ENCODE measurements at regions not wholly inside any gene's neighbourhood (a gene's known extent, or its start where the extent isn't known, plus 50 kb on each side); places are given as distances from the start of the nearest gene placed in this dataset.
"Not testable (repeated sequence)": the region's sequence is repeated elsewhere in the genome, so short reads cannot be mapped to it uniquely, and the experiment has no call there.

DNA sequence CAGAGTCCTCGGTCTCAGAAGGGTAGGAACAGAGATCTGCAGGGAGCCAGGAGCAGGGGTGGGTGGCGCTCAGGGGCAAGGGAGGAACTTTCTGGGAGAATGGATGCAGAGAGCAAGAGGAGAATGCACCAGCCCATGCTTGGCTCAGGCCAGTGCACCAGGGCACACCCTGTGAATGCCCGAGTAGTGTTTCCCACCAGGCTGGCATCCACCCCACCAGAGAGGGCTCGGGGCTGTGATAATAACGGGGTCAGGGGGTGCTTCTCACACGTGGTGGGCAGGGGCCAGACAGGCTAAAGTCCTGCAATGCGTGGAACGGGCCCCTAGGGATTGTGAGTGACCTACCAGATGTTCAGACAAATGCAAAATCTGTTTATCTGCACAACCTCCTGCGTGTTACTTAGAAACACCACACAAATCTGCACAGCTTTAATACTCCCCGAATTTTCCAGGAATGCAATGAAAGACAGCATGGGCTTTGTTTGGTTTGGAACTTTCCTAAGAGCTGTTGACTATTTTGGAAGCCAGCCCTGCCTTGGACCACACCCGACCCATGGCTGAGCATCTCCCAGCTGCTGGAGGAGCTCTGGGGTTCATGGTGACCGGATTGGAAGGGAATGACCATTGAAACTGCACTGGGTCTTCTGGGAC is 368.3 kb downstream of the SHANK2 start:
- no peak for FAIRE-seq
- no peak for DNase-seq (ENCODE audit: low spot score)

DNA sequence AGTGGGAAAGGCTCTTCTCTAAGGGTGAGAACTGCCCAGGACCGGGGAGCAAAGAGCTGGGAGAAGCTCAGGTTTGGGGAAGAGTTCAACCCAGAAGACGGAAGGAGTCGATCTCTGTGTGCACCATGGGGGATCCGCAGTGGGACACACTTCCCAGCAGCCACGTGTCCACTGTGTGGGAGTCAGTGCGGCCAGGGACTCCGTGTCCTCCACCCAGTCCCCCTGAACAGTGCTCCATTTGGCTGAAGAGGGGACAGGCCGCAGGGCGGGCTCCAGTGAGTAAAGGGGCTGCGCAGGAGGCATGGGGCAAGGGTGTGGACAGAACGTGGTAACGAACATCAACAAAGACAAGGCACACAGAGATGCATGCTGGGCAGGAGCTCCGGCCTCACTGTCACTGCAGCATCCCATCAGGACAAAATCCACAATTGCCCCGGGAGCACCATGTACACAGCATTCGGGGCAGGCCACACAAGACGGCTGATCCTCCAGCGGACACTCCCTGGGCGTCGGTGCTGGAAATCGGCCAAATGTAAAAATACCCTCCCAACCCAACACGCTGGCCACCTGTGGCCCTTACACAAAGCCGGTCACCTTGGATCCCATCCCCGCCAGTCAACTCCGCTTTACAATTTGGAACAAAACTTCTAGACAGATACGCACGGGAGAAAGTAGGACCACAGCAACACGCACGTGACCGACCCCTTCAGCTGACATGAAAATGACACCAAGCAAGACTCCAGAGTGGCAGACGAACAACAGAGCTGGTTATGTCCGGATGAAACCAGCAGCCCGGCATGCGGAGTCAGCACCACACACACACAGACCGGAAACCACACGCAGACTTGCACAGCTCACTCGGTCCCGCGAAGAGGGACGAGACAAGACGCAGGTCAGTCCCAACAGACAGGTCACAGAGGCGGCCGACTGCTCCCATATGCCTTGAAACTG is 366.8 kb downstream of the SHANK2 start:
- FAIRE-seq, result no peak
- no peak for DNase-seq (ENCODE audit: low spot score)

DNA sequence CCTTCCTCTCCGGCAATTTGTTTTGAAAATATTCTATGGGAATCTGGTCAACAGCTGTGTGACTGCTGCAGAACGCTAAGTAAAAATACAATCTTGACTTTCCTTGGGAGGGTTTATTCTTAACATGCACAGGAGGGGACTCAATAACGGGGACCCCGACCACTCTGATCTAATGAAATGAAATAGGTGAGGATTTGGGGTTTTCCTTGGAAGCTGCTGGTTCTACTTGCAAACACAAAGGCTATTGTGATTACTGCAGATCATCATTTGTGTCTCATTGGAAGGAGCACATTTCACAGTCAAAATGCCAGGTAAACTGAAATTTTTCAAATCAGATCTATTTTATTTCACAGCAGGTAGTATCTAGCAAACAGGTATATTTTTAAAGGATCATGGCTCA is 366.1 kb downstream of the SHANK2 start:
- FAIRE-seq, result no peak

GRCh38 chr11:70886676-70887541 is 365.5 kb downstream of the SHANK2 start:
- DNase-seq (ENCODE audit: low spot score), result no peak
- FAIRE-seq, result no peak

More for the DNA sequence above, 366.1 kb downstream of the SHANK2 start:
- no peak for DNase-seq (ENCODE audit: low spot score)

- FAIRE-seq, result no peak
- no peak for DNase-seq (ENCODE audit: low spot score)
Observed at GRCh38 chr11:70887542-70887827, 364.9 kb downstream of the SHANK2 start.

GRCh38 chr11:70888061-70888460 is 364.3 kb downstream of the SHANK2 start:
- FAIRE-seq, result no peak

GRCh38 chr11:70889411-70889810 is 363.0 kb downstream of the SHANK2 start:
- DNase-seq (ENCODE audit: low spot score) (no peak), FAIRE-seq (no peak)

More at GRCh38 chr11:70888061-70888460, 364.3 kb downstream of the SHANK2 start:
- DNase-seq (ENCODE audit: low spot score), result no peak

- no peak for FAIRE-seq
- DNase-seq (ENCODE audit: low spot score), result no peak
Observed at GRCh38 chr11:70891844-70892380, 360.5 kb downstream of the SHANK2 start.

GRCh38 chr11:70892889-70893288 is 359.5 kb downstream of the SHANK2 start:
- DNase-seq (ENCODE audit: low spot score) (no peak), FAIRE-seq (no peak)

- DNase-seq (ENCODE audit: low spot score) (no peak), FAIRE-seq (no peak)
Observed at GRCh38 chr11:70894566-70895365, 357.6 kb downstream of the SHANK2 start.

DNA sequence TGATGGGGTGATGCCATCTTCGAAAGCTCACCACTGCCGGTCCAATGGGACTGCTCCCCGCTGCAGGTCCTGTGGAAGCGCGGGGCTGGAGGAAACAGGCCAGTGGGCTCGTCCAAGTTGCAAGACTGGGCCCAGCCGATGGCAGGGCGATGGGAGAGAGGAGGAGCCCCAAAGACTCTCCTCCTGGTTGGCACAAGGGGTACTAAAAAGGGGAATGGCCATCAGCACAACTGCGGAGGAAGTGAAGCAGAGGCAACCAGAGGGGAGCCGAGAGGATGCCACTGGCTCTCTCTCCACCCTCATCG is 357.1 kb downstream of the SHANK2 start:
- no peak for DNase-seq (ENCODE audit: low spot score)
- no peak for FAIRE-seq

DNA sequence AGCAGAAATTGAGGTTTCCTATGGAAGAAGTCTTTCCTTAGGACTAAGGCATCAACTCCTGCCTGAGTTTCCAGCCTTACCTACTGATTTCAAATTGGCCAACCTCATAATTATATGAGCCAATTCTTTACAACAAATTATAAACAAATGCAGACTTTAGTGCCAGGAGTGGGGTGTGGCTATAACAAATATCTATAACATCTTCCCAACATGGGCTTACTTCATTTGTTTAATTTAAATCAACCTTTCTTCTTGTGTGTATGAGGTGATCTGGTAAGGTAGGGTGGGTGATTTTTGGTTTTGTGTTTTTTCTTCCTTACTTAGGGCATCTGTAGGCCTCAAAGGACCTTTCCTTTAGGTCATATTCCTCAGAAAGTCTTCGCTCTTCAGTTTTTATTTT is 354.9 kb downstream of the SHANK2 start:
- no peak for FAIRE-seq
- no peak for DNase-seq (ENCODE audit: low spot score)

- FAIRE-seq (no peak), DNase-seq (ENCODE audit: low spot score) (no peak)
Observed at GRCh38 chr11:70899616-70900015, 352.8 kb downstream of the SHANK2 start.

- DNase-seq (ENCODE audit: low spot score) (no peak), FAIRE-seq (no peak)
Observed at GRCh38 chr11:70900540-70900939, 351.8 kb downstream of the SHANK2 start.

- FAIRE-seq (no peak), DNase-seq (ENCODE audit: low spot score) (no peak)
Observed at GRCh38 chr11:70901951-70902521, 350.3 kb downstream of the SHANK2 start.

- not testable (repeated sequence) for DNase-seq (ENCODE audit: low spot score)
Observed at GRCh38 chr11:70903229-70903628, 349.1 kb downstream of the SHANK2 start.

DNA sequence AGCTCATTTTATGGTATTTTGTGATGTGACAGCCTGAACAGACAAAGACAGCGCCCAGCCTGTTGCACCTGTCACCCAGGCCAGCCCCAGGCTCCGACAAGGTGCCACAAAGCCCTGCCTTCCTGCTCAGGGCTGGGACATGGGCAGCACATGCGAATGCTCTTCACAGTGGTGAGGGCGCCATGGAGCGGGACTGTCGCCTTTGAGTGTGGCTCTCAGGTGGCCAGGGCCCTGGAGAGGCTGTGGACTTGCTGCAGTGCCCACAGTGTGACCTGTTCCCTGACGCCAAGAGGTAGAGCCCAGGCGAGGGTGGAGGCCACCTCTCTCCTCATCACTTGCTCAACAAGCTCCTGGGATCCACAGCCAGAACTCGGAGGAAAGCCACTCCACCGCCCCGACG is 346.3 kb downstream of the SHANK2 start:
- FAIRE-seq, result no peak
- DNase-seq (ENCODE audit: low spot score), result no peak

More at GRCh38 chr11:70903229-70903628, 349.1 kb downstream of the SHANK2 start:
- not testable (repeated sequence) for FAIRE-seq

- FAIRE-seq, result no peak
- no peak for DNase-seq (ENCODE audit: low spot score)
Observed at GRCh38 chr11:70908223-70908622, 344.2 kb downstream of the SHANK2 start.

DNA sequence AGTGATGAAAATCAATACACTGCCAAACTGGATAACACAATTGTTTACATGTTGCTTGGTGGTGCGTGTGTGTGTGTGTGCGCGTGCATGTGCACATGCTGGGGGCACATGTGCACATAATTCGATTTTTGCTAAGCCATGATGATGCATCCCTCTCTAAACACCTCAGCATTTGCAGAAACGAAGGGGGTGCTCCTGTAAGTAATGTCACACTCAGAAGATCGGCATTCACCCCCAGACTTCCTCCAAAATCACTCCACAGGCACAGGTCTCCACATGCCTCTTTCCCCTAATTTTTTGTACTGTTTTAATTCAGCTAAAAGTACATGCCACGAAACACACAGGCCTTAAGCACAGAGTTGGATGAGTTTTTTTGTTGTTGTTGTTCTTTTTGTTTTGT is 341.5 kb downstream of the SHANK2 start:
- no peak for FAIRE-seq
- no peak for DNase-seq (ENCODE audit: low spot score)

DNA sequence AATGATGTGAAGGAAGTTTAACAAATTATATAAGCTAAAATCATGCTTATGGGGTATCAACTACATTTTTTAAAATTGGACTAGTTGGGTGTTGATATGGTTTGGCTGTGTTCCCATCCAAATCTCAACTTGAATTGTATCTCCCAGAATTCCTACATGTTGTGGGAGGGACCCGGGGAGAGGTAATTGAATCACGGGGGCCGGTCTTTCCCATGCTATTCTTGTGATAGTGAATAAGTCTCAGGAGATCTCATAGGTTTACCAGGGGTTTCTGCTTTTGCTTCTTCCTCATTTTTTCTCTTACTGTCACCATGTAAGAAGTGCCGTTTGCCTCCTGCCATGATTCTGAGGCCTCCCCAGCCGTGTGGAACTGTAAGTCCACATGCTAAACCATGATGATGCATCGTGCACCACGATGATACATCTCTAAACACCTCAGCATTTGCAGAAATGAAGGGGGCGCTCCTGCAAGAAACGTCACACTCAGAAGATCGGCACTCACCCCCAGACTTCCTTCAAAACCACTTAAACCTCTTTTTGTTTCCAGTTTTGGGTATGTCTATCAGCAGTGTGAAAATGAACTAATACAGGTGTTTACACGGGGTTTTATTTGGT is 340.0 kb downstream of the SHANK2 start:
- no peak for DNase-seq (ENCODE audit: low spot score)
- no peak for FAIRE-seq
